H9 (cell line): ENCODE measurements at regions not wholly inside any gene's neighbourhood (a gene's known extent, or its start where the extent isn't known, plus 50 kb on each side); places are given as distances from the start of the nearest gene placed in this dataset.

Experiments used
- DNase-seq: peaks from one replicate; pipeline ENCODE4 v3.0.0-alpha.2; 2017
- H2AFZ ChIP-seq: one replicate; pipeline ENCODE4 v1.6.1; 2013; ENCODE audit warnings: mild to moderate bottlenecking, low read length, control low read depth, moderate library complexity
- H2AK5ac ChIP-seq: 2 replicates; pipeline ENCODE4 v1.6.1; 2013; ENCODE audit warnings: low read length, control low read depth, mixed read lengths; ENCODE audit not compliant: insufficient read length
- H2BK120ac ChIP-seq: one replicate; pipeline ENCODE4 v1.6.1; 2013; ENCODE audit warnings: low read depth, mild to moderate bottlenecking, low read length, control low read depth, inconsistent platforms; ENCODE audit not compliant: poor library complexity, severe bottlenecking
- H2BK12ac ChIP-seq: 2 replicates; pipeline ENCODE4 v1.6.1; 2013; ENCODE audit warnings: low read length, control low read depth, mixed read lengths, low read depth; ENCODE audit not compliant: insufficient read length
- H2BK15ac ChIP-seq: 2 replicates; pipeline ENCODE4 v1.6.1; 2013; ENCODE audit warnings: low read depth, low read length, control low read depth
- H2BK20ac ChIP-seq: one replicate; pipeline ENCODE4 v1.6.1; 2013; ENCODE audit warnings: low read depth, mild to moderate bottlenecking, low read length, control low read depth, inconsistent platforms; ENCODE audit not compliant: poor library complexity, severe bottlenecking
- H2BK5ac ChIP-seq: 2 replicates; pipeline ENCODE4 v1.6.1; 2013; ENCODE audit warnings: low read length, control low read depth, mixed read lengths; ENCODE audit not compliant: insufficient read length
- H3K14ac ChIP-seq: 2 replicates; pipeline ENCODE4 v1.6.1; 2013; ENCODE audit warnings: low read length, control low read depth; ENCODE audit not compliant: insufficient read depth
- H3K18ac ChIP-seq: 2 replicates; pipeline ENCODE4 v1.6.1; 2013; ENCODE audit warnings: low read depth, mild to moderate bottlenecking, mixed read lengths, low read length, control low read depth; ENCODE audit not compliant: insufficient read length
- H3K23ac ChIP-seq: 2 replicates; pipeline ENCODE4 v1.6.1; 2013; ENCODE audit warnings: low read length, control low read depth, mixed read lengths, low read depth; ENCODE audit not compliant: insufficient read length
- H3K23me2 ChIP-seq: 2 replicates; pipeline ENCODE4 v1.6.1; 2013; ENCODE audit warnings: low read depth, mild to moderate bottlenecking, mixed read lengths, low read length, control low read depth; ENCODE audit not compliant: insufficient read length, poor library complexity, severe bottlenecking
- H3K27ac ChIP-seq: 2 replicates; pipeline ENCODE4 v1.5.1; 2013; ENCODE audit warnings: low read length, control low read depth, mixed read lengths, low read depth; ENCODE audit not compliant: insufficient read length
- H3K27me3 ChIP-seq: 2 replicates; pipeline ENCODE4 v1.6.1; 2013; ENCODE audit warnings: low read length, control low read depth, inconsistent platforms; ENCODE audit not compliant: insufficient read depth
- H3K4ac ChIP-seq: 2 replicates; pipeline ENCODE4 v1.6.1; 2013; ENCODE audit warnings: low read depth, mild to moderate bottlenecking, control low read depth, inconsistent platforms, low read length, moderate library complexity
- H3K4me1 ChIP-seq: 2 replicates; pipeline ENCODE4 v1.6.1; 2013; ENCODE audit warnings: low read length, control low read depth, inconsistent platforms; ENCODE audit not compliant: insufficient read depth
- H3K4me2 ChIP-seq: 2 replicates; pipeline ENCODE4 v1.6.1; 2013; ENCODE audit warnings: low read length, control low read depth, mixed read lengths; ENCODE audit not compliant: insufficient read length, insufficient read depth
- H3K56ac ChIP-seq: 2 replicates; pipeline ENCODE4 v1.6.1; 2013; ENCODE audit warnings: low read depth, mild to moderate bottlenecking, mixed read lengths, low read length, control low read depth; ENCODE audit not compliant: insufficient read length
- H3K79me1 ChIP-seq: 2 replicates; pipeline ENCODE4 v1.6.1; 2013; ENCODE audit warnings: low read depth, mild to moderate bottlenecking, moderate library complexity, low read length, control low read depth, inconsistent platforms; ENCODE audit not compliant: insufficient read depth, poor library complexity, severe bottlenecking
- H3K79me2 ChIP-seq: 2 replicates; pipeline ENCODE4 v1.6.1; 2013; ENCODE audit warnings: low read length, control low read depth, inconsistent platforms; ENCODE audit not compliant: insufficient read depth
- H3K9ac ChIP-seq: 2 replicates; pipeline ENCODE4 v1.6.1; 2013; ENCODE audit warnings: low read length, control low read depth, mixed read lengths; ENCODE audit not compliant: insufficient read length; ENCODE audit errors: extremely low read depth
- H3K9me3 ChIP-seq: one replicate; pipeline ENCODE4 v1.6.1; 2013; ENCODE audit warnings: low read depth, low read length, inconsistent platforms; ENCODE audit not compliant: control insufficient read depth
- H3T11ph ChIP-seq: one replicate; pipeline ENCODE4 v1.6.1; 2013; ENCODE audit warnings: mild to moderate bottlenecking, low read length, control low read depth, inconsistent platforms
- H4K20me1 ChIP-seq: one replicate; pipeline ENCODE4 v1.6.1; 2013; ENCODE audit not compliant: control insufficient read depth, insufficient read length, insufficient read depth
- H4K5ac ChIP-seq: 2 replicates; pipeline ENCODE4 v1.6.1; 2013; ENCODE audit warnings: low read depth, mild to moderate bottlenecking, mixed read lengths, low read length, control low read depth; ENCODE audit not compliant: insufficient read length
- H4K8ac ChIP-seq: replicated peaks from 2 replicates; pipeline ENCODE4 v1.6.1; 2013; ENCODE audit warnings: low read length, control low read depth, mixed read lengths, low read depth; ENCODE audit not compliant: insufficient read length
- H4K91ac ChIP-seq: 2 replicates; pipeline ENCODE4 v1.6.1; 2013; ENCODE audit warnings: low read depth, mild to moderate bottlenecking, moderate library complexity, mixed read lengths, low read length, control low read depth; ENCODE audit not compliant: insufficient read length
- H3K27ac Mint-ChIP-seq, 3 experiments: 2 replicates in 2 of 3; 3 replicates in 1 of 3; pipeline ENCODE4 v1.8.0; 2020 to 2021; ENCODE audit warnings: mixed read lengths in 3 of 3, mild to moderate bottlenecking in 1 of 3, moderate library complexity in 1 of 3
- H3K27me3 Mint-ChIP-seq: 2 replicates; pipeline ENCODE4 v1.8.0; 2021; ENCODE audit warnings: low read depth, mild to moderate bottlenecking, moderate library complexity, mixed read lengths
- H3K36me3 Mint-ChIP-seq, 3 experiments: 2 replicates in 2 of 3; 3 replicates in 1 of 3; pipeline ENCODE4 v1.8.0; 2020 to 2021; ENCODE audit warnings: low read depth in 3 of 3, mixed read lengths in 3 of 3; ENCODE audit not compliant: insufficient read depth in 1 of 3
- H3K4me1 Mint-ChIP-seq, 2 experiments: 2 replicates each; pipeline ENCODE4 v1.8.0; 2020; ENCODE audit warnings: mixed read lengths in 2 of 2
- H3K4me3 Mint-ChIP-seq, 2 experiments: 2 replicates in 1 of 2; 3 replicates in 1 of 2; pipeline ENCODE4 v1.8.0; 2020 to 2021; ENCODE audit warnings: mild to moderate bottlenecking in 2 of 2, mixed read lengths in 2 of 2, moderate library complexity in 1 of 2
- H3K9me3 Mint-ChIP-seq, 2 experiments: 2 replicates in 1 of 2; 3 replicates in 1 of 2; pipeline ENCODE4 v1.8.0; 2020; ENCODE audit warnings: mild to moderate bottlenecking in 2 of 2, mixed read lengths in 2 of 2, moderate library complexity in 1 of 2
- CTCF ChIP-seq: fragments of 200-600 bp; sonication (generic); conservative IDR thresholded peaks from 3 replicates; pipeline ENCODE4 v1.8.0; 2021; ENCODE audit warnings: antibody characterized with exemption, mild to moderate bottlenecking
- WGBS: extraction: QIAGEN DNeasy Blood & Tissue Kit; methylation state at CpG from one replicate; pipeline ENCODE4 v1.1.7; 2013; ENCODE audit warnings: missing lambda C conversion rate, low lambda C conversion rate, mixed read lengths; ENCODE audit not compliant: insufficient read length; ENCODE audit errors: extremely low coverage; 5-methylcytosine and 5-hydroxymethylcytosine counted together

GRCh38 chr10:78411716-78412115, 378.1 kb downstream of the RPS24 start:
- H3K79me2 ChIP-seq: no peaks in the 10 kb centered on the region
- no peaks in the 10 kb centered on the region for H3K27me3 ChIP-seq
- H4K20me1 ChIP-seq: no peaks in the 10 kb centered on the region
- H4K5ac ChIP-seq: no peak overlapping the region
- no peak overlapping the region for H3K27ac Mint-ChIP-seq
- H3K4ac ChIP-seq: no peak overlapping the region
- H2BK5ac ChIP-seq: no peak overlapping the region
- no peak overlapping the region for H2AK5ac ChIP-seq
- no peak overlapping the region for H3K9ac ChIP-seq
- H3K79me1 ChIP-seq: no peaks in the 10 kb centered on the region
- no peak overlapping the region for H2BK20ac ChIP-seq
- H3K4me2 ChIP-seq: no peak overlapping the region
- H2BK120ac ChIP-seq: no peak overlapping the region
- no peaks in the 10 kb centered on the region for H3K23me2 ChIP-seq
- peaks cover 10% of the 10 kb centered on the region for H3K4me1 ChIP-seq
- TF ChIP-seq CTCF: no peak
- H3T11ph ChIP-seq: no peak overlapping the region
- no peaks in the 10 kb centered on the region for H3K9me3 Mint-ChIP-seq
- no CpG with 5 or more reads among the region's 2 CpGs for WGBS
- H3K23ac ChIP-seq: no peak overlapping the region
- H3K27ac ChIP-seq: no peak overlapping the region
- no peak overlapping the region for H2BK15ac ChIP-seq
- H3K36me3 Mint-ChIP-seq: peaks cover 0 to under 1% (median 0%) of the 10 kb centered on the region in 3 experiments; a peak in 1 of 7 replicates
- H3K56ac ChIP-seq: no peak overlapping the region
- H3K4me1 Mint-ChIP-seq: peaks cover 43 to 44% of the 10 kb centered on the region in 2 experiments
- H3K27me3 Mint-ChIP-seq: peaks cover 10% of the 10 kb centered on the region
- H2BK12ac ChIP-seq: no peak overlapping the region
- H2AFZ ChIP-seq: no peak overlapping the region
- peak overlapping the region; percentile 14; the same call in 1 of the 2 replicates for H3K14ac ChIP-seq
- H3K9me3 ChIP-seq: no peaks in the 10 kb centered on the region
- H3K4me3 Mint-ChIP-seq: no peak overlapping the region
- no peak overlapping the region for H4K91ac ChIP-seq
- peak; percentile 8 for DNase-seq
- no peak overlapping the region for H3K18ac ChIP-seq
- no peak overlapping the region for H4K8ac ChIP-seq
